GM03348 (cell line): ENCODE measurements at regions not wholly inside any gene's neighbourhood (a gene's known extent, or its start where the extent isn't known, plus 50 kb on each side); places are given as distances from the start of the nearest gene placed in this dataset.
A peak's percentile ranks its signal among the peaks of the same experiment; 100 is the strongest.
"Not testable (repeated sequence)": the region's sequence is repeated elsewhere in the genome, so short reads cannot be mapped to it uniquely, and the experiment has no call there.

Experiments
- DNase-seq: peaks from one replicate; pipeline ENCODE4 v3.0.0; 2012; ENCODE audit warnings: low spot score

DNA sequence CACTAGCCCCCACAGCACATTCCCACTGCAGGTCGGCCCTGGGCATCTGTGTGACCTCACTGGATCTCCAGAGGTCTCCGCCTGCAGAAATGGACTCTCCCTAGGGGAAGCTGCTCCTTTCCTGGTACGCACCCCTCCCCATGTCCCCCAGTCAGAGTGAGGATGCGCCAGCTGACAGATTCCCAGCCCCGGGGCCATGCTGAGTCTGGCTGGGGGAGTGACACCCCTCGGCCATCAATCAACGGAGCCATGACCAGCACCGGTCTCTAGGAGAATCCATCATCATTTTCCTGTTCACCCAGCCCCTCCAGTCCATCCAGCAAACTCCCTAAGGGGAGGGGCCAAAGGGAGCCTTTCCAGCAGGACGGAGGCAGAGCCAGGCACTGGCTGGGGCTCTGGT is 68.7 kb upstream of the PAX7 start:
- no peak for DNase-seq

DNA sequence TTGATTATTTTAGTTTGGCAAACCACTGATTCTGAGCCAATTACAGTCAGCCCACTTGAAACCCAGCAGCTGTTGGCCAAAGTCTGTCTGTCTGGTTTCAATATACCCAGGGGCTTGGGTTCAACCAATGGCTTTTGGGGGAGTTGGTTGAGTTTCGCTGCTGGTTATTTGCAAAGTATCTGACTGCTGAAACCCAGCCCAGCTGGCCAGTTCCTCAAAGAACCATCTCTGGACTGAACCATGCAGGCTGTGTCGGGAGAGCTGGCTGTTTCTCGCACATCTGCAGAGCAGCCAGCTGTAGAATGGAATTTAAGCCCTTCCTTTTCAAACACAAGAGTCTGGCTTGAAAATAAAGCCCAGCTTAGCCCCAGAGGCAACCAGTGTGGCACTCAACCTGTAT is 66.0 kb upstream of the PAX7 start:
- no peak for DNase-seq

DNA sequence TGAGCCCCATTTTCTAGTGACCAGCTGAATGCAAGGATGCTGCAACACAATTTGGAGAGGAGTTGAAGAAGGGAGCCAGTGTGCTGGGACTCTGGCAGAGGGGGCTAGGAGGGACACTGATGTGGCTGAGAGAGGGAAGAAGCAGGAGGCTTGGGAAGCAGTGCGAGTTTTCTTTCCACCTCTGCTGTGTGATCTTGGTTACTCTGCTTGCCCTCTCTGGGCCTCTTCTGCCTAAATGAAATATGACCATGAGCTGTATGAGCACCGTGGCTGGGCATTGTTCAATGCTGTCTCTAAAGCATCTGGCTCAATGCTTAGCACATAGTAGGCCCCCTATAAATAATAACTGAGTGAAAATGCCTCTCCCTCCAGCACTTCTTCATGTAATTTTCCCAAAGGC is 65.3 kb upstream of the PAX7 start:
- DNase-seq = no peak

- no peak for DNase-seq
These were observed 62.2 kb upstream of the PAX7 start for GRCh38 chr1:18568489-18568888.

DNA sequence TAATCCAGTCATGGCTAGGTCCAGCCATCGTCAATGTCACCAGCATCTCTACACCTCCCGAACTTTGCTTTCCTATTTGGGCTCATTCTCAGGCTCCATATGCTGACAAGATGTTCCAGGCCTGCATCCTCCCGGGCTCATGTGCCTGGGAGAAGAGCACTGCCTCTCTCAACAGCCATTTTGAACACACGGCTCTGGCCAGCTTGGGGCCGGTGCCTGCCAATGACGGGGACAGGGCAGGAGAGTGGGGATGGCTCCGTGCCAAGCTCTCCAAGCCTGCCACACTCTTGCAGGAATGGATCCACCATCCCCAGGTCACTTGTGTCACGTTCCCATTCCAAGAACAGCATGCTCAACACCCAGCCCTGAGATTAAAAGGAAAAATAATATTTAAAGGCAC is 61.4 kb upstream of the PAX7 start:
- DNase-seq = no peak

DNA sequence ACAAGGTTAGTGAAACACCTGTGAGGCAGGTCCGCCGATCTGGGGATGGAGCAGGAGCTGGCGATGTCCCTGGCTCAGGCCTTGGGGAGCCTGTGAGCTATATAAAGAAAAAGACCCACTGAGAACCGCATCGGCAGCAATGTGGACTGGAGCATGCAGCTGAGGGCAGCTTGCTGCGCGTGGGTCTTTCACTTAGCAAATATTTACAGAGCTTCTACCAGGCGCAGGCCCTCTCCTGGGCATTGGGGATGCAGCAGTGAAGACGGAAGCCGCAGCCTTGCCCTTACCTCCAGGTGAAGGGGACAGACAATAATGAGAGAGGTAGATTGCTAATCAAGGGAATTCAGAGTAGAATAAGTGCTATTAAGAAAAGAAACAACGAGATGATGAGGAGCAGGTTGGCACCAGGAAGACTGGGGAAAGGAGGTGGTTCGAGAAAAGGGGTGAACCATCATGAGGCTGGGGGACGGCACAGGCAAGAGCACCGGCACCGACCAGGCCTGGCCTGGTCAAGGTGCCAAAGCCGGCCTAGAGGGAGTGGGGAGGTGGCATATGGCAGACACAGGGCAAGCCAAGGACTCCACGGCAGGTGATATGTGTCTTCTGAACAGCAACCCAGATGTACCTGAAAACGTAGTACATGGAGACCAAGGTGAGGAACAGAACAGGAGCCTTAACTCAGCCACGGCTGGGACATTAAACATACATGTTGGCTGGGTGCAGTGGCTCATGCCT is 60.7 kb upstream of the PAX7 start:
- no peak for DNase-seq

DNA sequence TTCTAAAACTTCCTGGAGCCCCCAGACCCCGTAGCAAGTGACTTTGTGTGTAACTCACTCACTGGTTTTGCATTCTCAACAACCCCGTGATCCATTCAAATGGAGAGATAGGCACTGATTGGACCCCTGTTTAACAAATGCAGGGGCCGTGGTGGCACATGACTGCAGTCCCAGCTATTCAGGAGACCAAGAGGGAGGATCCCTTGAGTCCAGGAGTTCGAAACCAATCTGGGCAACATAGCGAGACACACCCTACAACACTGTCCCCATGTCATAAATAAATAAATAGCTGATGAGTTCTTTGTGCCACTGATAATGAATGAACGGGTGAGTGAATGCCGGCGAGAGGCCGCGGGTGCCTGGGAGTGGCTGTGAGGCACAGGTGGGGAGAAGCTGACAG is 59.4 kb upstream of the PAX7 start:
- no peak for DNase-seq

DNA sequence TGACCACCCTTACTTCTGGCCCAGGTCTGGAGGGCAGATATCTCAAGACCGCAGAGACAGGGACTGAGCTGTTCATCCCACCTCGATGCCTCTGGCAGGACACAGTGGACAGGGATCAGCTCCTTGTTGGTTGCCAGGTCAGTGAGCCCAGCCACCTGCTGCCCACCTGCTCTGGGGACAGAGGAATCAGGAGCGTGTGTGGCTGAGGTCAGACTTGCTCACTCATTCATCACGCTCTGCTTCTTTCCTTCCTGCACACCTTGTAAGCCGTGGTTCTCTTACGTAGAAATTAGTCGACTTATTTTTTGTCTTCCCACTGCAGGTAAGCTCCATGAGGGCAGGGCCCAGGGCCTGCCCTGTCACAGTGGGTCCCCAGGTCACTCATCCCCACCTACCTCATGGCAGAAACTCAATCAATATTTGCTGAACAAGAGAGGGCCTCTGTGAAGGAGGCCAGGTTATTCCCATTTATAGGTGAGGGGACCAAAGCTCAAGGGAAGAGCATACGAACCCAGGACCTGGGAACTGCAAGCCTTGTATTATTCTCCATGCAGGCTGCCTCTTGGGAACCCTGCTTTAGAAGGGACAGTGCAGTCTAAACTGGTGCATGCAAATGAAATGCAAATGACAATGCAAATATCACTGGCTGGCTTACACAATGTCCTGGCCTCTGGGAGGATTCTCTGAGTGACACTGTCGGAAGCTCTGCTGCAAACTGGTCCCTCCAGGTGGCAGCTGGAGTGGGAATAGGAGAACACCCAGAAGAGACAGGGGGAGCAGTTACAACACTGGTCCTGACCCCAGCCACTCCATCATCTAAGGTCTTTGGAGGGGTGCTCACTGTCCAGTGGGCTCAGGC is 58.4 kb upstream of the PAX7 start:
- no peak for DNase-seq

GRCh38 chr1:18573170-18573569 is 57.5 kb upstream of the PAX7 start:
- DNase-seq = no peak

DNA sequence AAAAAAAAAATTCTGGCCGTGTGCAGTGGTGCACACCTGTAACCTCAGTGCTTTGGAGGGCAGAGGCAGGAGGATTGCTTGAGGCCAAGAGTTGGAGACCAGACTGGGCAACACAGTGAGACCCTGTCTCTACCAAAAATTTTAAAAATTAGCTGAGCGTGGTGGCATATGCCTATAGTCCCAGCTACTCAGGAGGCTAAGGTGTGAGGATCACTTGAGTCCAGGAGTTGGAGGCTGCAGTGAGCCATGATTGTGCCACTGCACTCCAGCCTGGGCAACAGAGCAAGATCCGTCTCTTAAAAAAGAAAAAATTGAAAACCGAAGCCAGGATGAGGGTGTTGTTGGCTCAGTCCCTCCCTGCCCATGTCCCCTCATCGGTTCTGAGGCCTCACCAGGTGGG is 55.9 kb upstream of the PAX7 start:
- no peak for DNase-seq

DNA sequence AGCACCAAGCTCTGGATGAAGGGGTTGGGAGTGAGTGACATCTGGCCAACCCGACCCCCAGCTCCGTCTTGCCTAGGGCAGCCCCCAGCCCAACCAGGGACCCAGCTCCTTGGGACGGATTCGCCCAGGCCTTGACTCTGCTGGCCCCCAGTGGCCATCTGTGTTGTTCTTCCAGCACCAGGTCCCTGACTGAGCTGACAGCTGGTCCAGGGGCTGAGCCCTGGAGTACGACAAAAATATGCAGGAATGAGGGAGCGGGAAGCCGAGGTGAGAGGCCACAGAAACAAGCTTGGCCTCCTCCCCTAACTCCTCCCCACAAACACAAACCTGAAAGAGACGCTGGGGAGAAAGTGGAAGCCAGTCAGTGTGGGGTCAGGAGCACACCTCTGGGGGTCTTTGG is 55.0 kb upstream of the PAX7 start:
- DNase-seq = peak; percentile 90

- no peak for DNase-seq
These were observed 52.4 kb upstream of the PAX7 start for GRCh38 chr1:18578271-18578670.

DNA sequence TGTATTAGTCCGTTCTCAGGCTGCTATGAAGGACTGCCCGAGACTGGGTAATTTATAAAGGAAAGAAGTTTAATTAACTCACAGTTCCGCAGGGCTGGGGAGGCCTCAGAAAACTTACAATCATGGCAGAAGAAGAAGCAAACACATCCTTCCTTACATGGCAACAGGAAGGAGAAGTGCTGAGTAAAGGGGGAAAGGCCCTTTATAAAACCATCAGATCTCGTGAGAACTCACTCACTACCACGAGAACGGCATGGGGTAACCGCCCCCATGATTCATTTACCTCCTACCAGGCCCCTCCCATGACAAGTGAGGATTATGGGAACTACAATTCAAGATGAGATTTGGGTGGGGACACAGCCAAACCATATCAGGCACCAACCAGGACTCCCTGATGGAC is 51.4 kb upstream of the PAX7 start:
- not testable (repeated sequence) for DNase-seq

- no peak for DNase-seq
These were observed 50.6 kb upstream of the PAX7 start for GRCh38 chr1:18580047-18580446.

- no peak for DNase-seq
These were observed 49.8 kb upstream of the PAX7 start for GRCh38 chr1:18580691-18581419.
